Esophagus muscularis mucosa (tissue), 4 donors: ENCODE measurements at regions not wholly inside any gene's neighbourhood (a gene's known extent, or its start where the extent isn't known, plus 50 kb on each side); places are given as distances from the start of the nearest gene placed in this dataset.

Source experiments
- DNase-seq: peaks from one replicate; pipeline ENCODE4 v3.0.0-alpha.2; 2017; ENCODE audit errors: extremely low spot score
- H3K27ac ChIP-seq, 4 donors: fragments of 200-600 bp; sonication (generic); replicated peaks in 1 of 4; 1 replicate in 3 of 4; 2 replicates in 1 of 4; pipeline ENCODE4 v1.5.1; 2016 to 2019; ENCODE audit warnings: mild to moderate bottlenecking in 1 of 4
- H3K27me3 ChIP-seq, 4 donors: fragments of 200-600 bp; sonication (generic); one replicate each; pipeline versions ENCODE4 v1.5.1 to v1.6.0; 2016 to 2019
- H3K36me3 ChIP-seq, 4 donors: fragments of 200-600 bp; sonication (generic); one replicate each; pipeline ENCODE4 v1.5.1; 2016 to 2019
- H3K4me1 ChIP-seq, 4 donors: fragments of 200-600 bp; sonication (generic); one replicate each; pipeline ENCODE4 v1.5.1; 2016 to 2019
- H3K4me3 ChIP-seq, 4 donors: fragments of 200-600 bp; sonication (generic); 1 replicate in 2 of 4; 2 replicates in 2 of 4; pipeline ENCODE4 v1.5.1; 2016 to 2019; ENCODE audit warnings: mild to moderate bottlenecking in 4 of 4, moderate library complexity in 1 of 4
- H3K9me3 ChIP-seq, 4 donors: fragments of 200-600 bp; sonication (generic); 1 replicate in 3 of 4; 2 replicates in 1 of 4; pipeline ENCODE4 v1.5.1; 2016 to 2019
- CTCF ChIP-seq, 3 experiments: fragments of 200-600 bp in 2 of 3; fragments of 450-650 bp in 1 of 3; sonication (generic) in 2 of 3; IDR thresholded peaks; one replicate each; pipeline ENCODE4 v1.5.1; 2017 to 2019; ENCODE audit warnings: antibody characterized with exemption in 3 of 3, mild to moderate bottlenecking in 2 of 3, moderate library complexity in 1 of 3
- EP300 ChIP-seq: sonication (generic); formaldehyde crosslinking; IDR thresholded peaks from one replicate; pipeline ENCODE4 v1.6.1; 2017; ENCODE audit warnings: antibody characterized with exemption
- POLR2A ChIP-seq: fragments of 450-650 bp; IDR thresholded peaks from one replicate; pipeline ENCODE4 v1.6.1; 2017; ENCODE audit warnings: antibody characterized with exemption, moderate library complexity, mild to moderate bottlenecking, low read depth
- POLR2AphosphoS5 ChIP-seq, 2 donors: sonication (generic); formaldehyde crosslinking; IDR thresholded peaks; one replicate each; pipeline ENCODE4 v1.6.1; 2017; ENCODE audit warnings: antibody characterized with exemption in 2 of 2
- WGBS: methylation state at CpG from one replicate; pipeline ENCODE4 v1.1.5; 2018; 5-methylcytosine and 5-hydroxymethylcytosine counted together
- intact Hi-C: fragments of 100-400 bp; cut with DNase I; formaldehyde crosslinking; loops from one replicate; pipeline ENCODE4 v1.15.1; 2023

DNA sequence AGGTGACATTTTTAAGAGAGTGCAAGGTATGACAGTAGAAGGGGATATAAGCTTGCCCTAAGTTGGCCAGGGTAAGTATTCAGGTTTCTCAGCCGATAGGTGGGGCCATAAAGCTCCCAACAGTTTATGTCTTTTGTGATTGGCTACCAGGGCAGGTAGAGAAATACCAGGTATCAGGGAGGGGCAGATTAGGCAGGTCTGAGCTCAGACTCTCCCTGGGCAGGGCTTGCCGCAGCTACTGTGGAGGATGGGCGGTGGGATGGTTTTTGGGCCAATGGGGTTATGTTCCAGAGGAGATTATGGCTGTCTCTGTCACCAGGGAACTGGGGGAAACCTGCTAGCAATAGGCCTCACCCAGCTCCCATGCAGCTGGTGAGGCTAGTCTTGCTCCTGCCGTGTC lies 211.6 kb downstream of the PTH2R start:
- H3K4me1 ChIP-seq = no peaks in the 10 kb centered on the region
- no peak for DNase-seq
- H3K27ac ChIP-seq = no peak overlapping the region
- H3K36me3 ChIP-seq = no peaks in the 10 kb centered on the region
- no peak for TF ChIP-seq POLR2AphosphoS5 (IDR thresholded peaks at IDR 0.05)
- no peak for TF ChIP-seq CTCF (IDR thresholded peaks at IDR 0.05)
- no peak for TF ChIP-seq POLR2A
- no peak for TF ChIP-seq EP300
- no peaks in the 10 kb centered on the region for H3K27me3 ChIP-seq
- H3K9me3 ChIP-seq = no peaks in the 10 kb centered on the region
- intact Hi-C loops = no loop called here
- H3K4me3 ChIP-seq = no peak overlapping the region
- 93% methylated on average over 4 of the region's 4 CpGs for WGBS

DNA sequence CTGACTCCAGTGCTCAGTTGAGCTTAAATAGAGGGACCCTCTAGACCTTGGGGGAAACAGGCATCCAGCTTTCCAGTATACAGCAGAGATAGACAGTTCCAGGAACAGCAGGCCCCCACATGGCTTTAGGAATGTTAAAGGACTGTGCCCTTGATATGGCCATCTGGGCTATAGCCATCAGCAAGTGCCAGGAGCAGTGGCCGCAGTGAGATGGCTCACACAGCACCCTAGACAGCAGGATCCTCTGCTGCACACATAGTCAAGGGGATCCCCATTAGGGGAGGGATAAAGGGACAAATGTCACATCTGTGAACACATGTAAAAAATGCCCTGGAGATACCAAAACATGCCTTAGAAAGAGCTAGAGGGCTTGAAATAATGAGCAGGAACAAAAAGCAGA lies 213.4 kb downstream of the PTH2R start:
- Histone ChIP-seq H3K4me1 (no peaks in the 10 kb centered on the region), H3K36me3 (no peaks in the 10 kb centered on the region), H3K27ac (no peak overlapping the region), H3K27me3 (no peaks in the 10 kb centered on the region), H3K9me3 (no peaks in the 10 kb centered on the region), H3K4me3 (no peak overlapping the region)
- TF ChIP-seq POLR2A (no peak), EP300 (no peak), CTCF (IDR thresholded peaks at IDR 0.05) (no peak), POLR2AphosphoS5 (IDR thresholded peaks at IDR 0.05) (no peak)
- intact Hi-C loops = no loop called here
- DNase-seq = no peak
- no CpG with 5 or more reads among the region's 1 CpG for WGBS

DNA sequence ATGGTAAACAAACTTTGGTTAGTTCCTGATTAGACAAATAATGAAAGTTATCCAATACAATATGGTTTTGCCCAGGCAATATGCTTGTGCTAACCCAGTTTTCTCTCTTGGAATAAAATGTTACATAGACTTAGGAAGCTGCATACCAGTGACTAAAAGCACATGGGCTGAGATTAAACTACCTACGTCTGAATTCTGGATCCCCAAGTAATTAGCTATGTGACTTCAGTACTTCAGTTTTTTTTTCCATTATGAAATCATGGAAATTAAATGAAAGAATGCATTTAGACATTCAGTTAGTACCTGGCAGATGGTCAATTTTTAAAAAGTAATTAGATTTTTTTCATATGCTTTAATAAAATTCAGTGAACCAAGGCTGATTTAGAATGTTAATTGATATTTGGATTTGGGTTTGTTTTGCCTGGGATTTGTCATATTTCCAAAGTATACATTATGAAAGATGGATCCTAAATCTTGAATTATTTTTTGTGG lies 213.9 kb downstream of the PTH2R start:
- no peaks in the 10 kb centered on the region for H3K36me3 ChIP-seq
- H3K4me3 ChIP-seq = no peak overlapping the region
- intact Hi-C loops = no loop called here
- H3K27ac ChIP-seq = no peak overlapping the region
- no peaks in the 10 kb centered on the region for H3K9me3 ChIP-seq
- no peaks in the 10 kb centered on the region for H3K27me3 ChIP-seq
- 50% methylated on average over 1 of the region's 1 CpG for WGBS
- no peaks in the 10 kb centered on the region for H3K4me1 ChIP-seq
- no peak for DNase-seq
- TF ChIP-seq CTCF (IDR thresholded peaks at IDR 0.05) (no peak), EP300 (no peak), POLR2AphosphoS5 (IDR thresholded peaks at IDR 0.05) (no peak), POLR2A (no peak)

- TF ChIP-seq POLR2A (no peak), EP300 (no peak), POLR2AphosphoS5 (IDR thresholded peaks at IDR 0.05) (no peak), CTCF (IDR thresholded peaks at IDR 0.05) (no peak)
- Histone ChIP-seq H3K27me3 (no peaks in the 10 kb centered on the region), H3K27ac (no peak overlapping the region), H3K4me3 (no peak overlapping the region), H3K36me3 (no peaks in the 10 kb centered on the region), H3K9me3 (no peaks in the 10 kb centered on the region), H3K4me1 (no peaks in the 10 kb centered on the region)
- DNase-seq = no peak
- WGBS = 73% methylated on average over 2 of the region's 2 CpGs
- intact Hi-C loops = no loop called here
These were observed 220.7 kb downstream of the PTH2R start for GRCh38 chr2:208627110-208627884.

DNA sequence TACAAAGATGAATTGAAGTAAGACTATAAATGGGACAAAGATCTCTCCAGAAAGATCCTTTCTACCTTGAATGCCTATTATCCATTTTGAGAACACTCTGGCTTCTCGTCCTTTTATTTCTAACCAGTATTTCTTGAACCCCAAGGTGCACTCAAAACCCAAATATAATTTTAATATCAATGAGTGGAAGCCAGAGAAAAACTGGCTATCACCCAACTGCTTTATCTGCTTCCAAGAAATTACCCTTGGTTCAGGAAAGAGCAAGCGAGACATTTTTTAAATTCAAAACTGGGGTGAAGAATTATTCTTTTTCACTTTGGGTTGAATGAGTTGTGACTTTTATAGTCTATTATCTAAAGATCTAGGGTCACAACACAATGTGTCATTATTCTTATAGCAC lies 221.3 kb downstream of the PTH2R start:
- Histone ChIP-seq H3K27ac (no peak overlapping the region), H3K4me1 (no peaks in the 10 kb centered on the region), H3K9me3 (no peaks in the 10 kb centered on the region), H3K36me3 (no peaks in the 10 kb centered on the region), H3K27me3 (no peaks in the 10 kb centered on the region), H3K4me3 (no peak overlapping the region)
- intact Hi-C loops = no loop called here
- WGBS = 57% methylated on average over 2 of the region's 2 CpGs
- DNase-seq = no peak
- TF ChIP-seq CTCF (IDR thresholded peaks at IDR 0.05) (no peak), POLR2AphosphoS5 (IDR thresholded peaks at IDR 0.05) (no peak), POLR2A (no peak), EP300 (no peak)
